ENCODE measurements at regions not wholly inside any gene's neighbourhood (a gene's known extent, or its start where the extent isn't known, plus 50 kb on each side); places are given as distances from the start of the nearest gene placed in this dataset.

GRCh38 chr17:55668312-55668920 is 54.2 kb downstream of the TMEM100 start:
- no peak for DNase-seq
- no peaks in the 10 kb centered on the region for H3K27me3 ChIP-seq (ENCODE audit: control insufficient read depth, insufficient read depth, low read length)

GRCh38 chr17:55666806-55667205 is 55.9 kb downstream of the TMEM100 start:
- Histone ChIP-seq H3K36me3 (replicated peaks; ENCODE audit: control insufficient read depth, insufficient read depth, low read length) (no peaks in the 10 kb centered on the region), H3K27me3 (ENCODE audit: control insufficient read depth, insufficient read depth, low read length) (no peaks in the 10 kb centered on the region), H3K4me3 (ENCODE audit: insufficient read depth, low read depth, low read length) (no peak overlapping the region)
- no peak for DNase-seq

More at GRCh38 chr17:55668312-55668920, 54.2 kb downstream of the TMEM100 start:
- Histone ChIP-seq H3K36me3 (replicated peaks; ENCODE audit: control insufficient read depth, insufficient read depth, low read length) (no peaks in the 10 kb centered on the region), H3K4me3 (ENCODE audit: insufficient read depth, low read depth, low read length) (no peak overlapping the region)

GRCh38 chr17:55664287-55664686 is 58.4 kb downstream of the TMEM100 start:
- no peak for DNase-seq
- no peaks in the 10 kb centered on the region for H3K27me3 ChIP-seq (ENCODE audit: control insufficient read depth, insufficient read depth, low read length)
- no peaks in the 10 kb centered on the region for H3K36me3 ChIP-seq (replicated peaks; ENCODE audit: control insufficient read depth, insufficient read depth, low read length)
- no peak overlapping the region for H3K4me3 ChIP-seq (ENCODE audit: insufficient read depth, low read depth, low read length)

- no peak overlapping the region for H3K4me3 ChIP-seq (ENCODE audit: insufficient read depth, low read depth, low read length)
- DNase-seq, result no peak
- H3K36me3 ChIP-seq (replicated peaks; ENCODE audit: control insufficient read depth, insufficient read depth, low read length), result no peaks in the 10 kb centered on the region
- H3K27me3 ChIP-seq (ENCODE audit: control insufficient read depth, insufficient read depth, low read length), result no peaks in the 10 kb centered on the region
Measured at GRCh38 chr17:55663400-55663799, 59.3 kb downstream of the TMEM100 start.

GRCh38 chr17:55661963-55662834 is 60.5 kb downstream of the TMEM100 start:
- no peak overlapping the region for H3K4me3 ChIP-seq (ENCODE audit: insufficient read depth, low read depth, low read length)

GRCh38 chr17:55661256-55661758 is 61.4 kb downstream of the TMEM100 start:
- DNase-seq, result no peak
- Histone ChIP-seq H3K36me3 (replicated peaks; ENCODE audit: control insufficient read depth, insufficient read depth, low read length) (no peaks in the 10 kb centered on the region), H3K27me3 (ENCODE audit: control insufficient read depth, insufficient read depth, low read length) (no peaks in the 10 kb centered on the region)

More at GRCh38 chr17:55661963-55662834, 60.5 kb downstream of the TMEM100 start:
- DNase-seq, result no peak
- Histone ChIP-seq H3K27me3 (ENCODE audit: control insufficient read depth, insufficient read depth, low read length) (no peaks in the 10 kb centered on the region), H3K36me3 (replicated peaks; ENCODE audit: control insufficient read depth, insufficient read depth, low read length) (no peaks in the 10 kb centered on the region)

GRCh38 chr17:55660178-55660886 is 62.3 kb downstream of the TMEM100 start:
- Histone ChIP-seq H3K4me3 (ENCODE audit: insufficient read depth, low read depth, low read length) (no peak overlapping the region), H3K36me3 (replicated peaks; ENCODE audit: control insufficient read depth, insufficient read depth, low read length) (no peaks in the 10 kb centered on the region), H3K27me3 (ENCODE audit: control insufficient read depth, insufficient read depth, low read length) (no peaks in the 10 kb centered on the region)
- DNase-seq, result no peak

More at GRCh38 chr17:55661256-55661758, 61.4 kb downstream of the TMEM100 start:
- no peak overlapping the region for H3K4me3 ChIP-seq (ENCODE audit: insufficient read depth, low read depth, low read length)

GRCh38 chr17:55659661-55660060 is 63.0 kb downstream of the TMEM100 start:
- H3K36me3 ChIP-seq (replicated peaks; ENCODE audit: control insufficient read depth, insufficient read depth, low read length), result no peaks in the 10 kb centered on the region
- no peaks in the 10 kb centered on the region for H3K27me3 ChIP-seq (ENCODE audit: control insufficient read depth, insufficient read depth, low read length)
- DNase-seq, result no peak
- no peak overlapping the region for H3K4me3 ChIP-seq (ENCODE audit: insufficient read depth, low read depth, low read length)

GRCh38 chr17:55655777-55656176 is 66.9 kb downstream of the TMEM100 start:
- DNase-seq, result no peak
- no peaks in the 10 kb centered on the region for H3K27me3 ChIP-seq (ENCODE audit: control insufficient read depth, insufficient read depth, low read length)

GRCh38 chr17:55654821-55655220 is 67.8 kb downstream of the TMEM100 start:
- no peaks in the 10 kb centered on the region for H3K27me3 ChIP-seq (ENCODE audit: control insufficient read depth, insufficient read depth, low read length)
- no peak for DNase-seq
- no peak overlapping the region for H3K4me3 ChIP-seq (ENCODE audit: insufficient read depth, low read depth, low read length)
- H3K36me3 ChIP-seq (replicated peaks; ENCODE audit: control insufficient read depth, insufficient read depth, low read length), result no peaks in the 10 kb centered on the region

More at GRCh38 chr17:55655777-55656176, 66.9 kb downstream of the TMEM100 start:
- H3K4me3 ChIP-seq (ENCODE audit: insufficient read depth, low read depth, low read length), result no peak overlapping the region
- no peaks in the 10 kb centered on the region for H3K36me3 ChIP-seq (replicated peaks; ENCODE audit: control insufficient read depth, insufficient read depth, low read length)

- Histone ChIP-seq H3K4me3 (ENCODE audit: insufficient read depth, low read depth, low read length) (no peak overlapping the region), H3K36me3 (replicated peaks; ENCODE audit: control insufficient read depth, insufficient read depth, low read length) (no peaks in the 10 kb centered on the region), H3K27me3 (ENCODE audit: control insufficient read depth, insufficient read depth, low read length) (no peaks in the 10 kb centered on the region)
- no peak for DNase-seq
Measured at GRCh38 chr17:55654022-55654421, 68.6 kb downstream of the TMEM100 start.

GRCh38 chr17:55652825-55653224 is 69.8 kb downstream of the TMEM100 start:
- Histone ChIP-seq H3K4me3 (ENCODE audit: insufficient read depth, low read depth, low read length) (no peak overlapping the region), H3K36me3 (replicated peaks; ENCODE audit: control insufficient read depth, insufficient read depth, low read length) (no peaks in the 10 kb centered on the region), H3K27me3 (ENCODE audit: control insufficient read depth, insufficient read depth, low read length) (no peaks in the 10 kb centered on the region)
- no peak for DNase-seq

GRCh38 chr17:55652114-55652823 is 70.4 kb downstream of the TMEM100 start:
- DNase-seq, result no peak
- no peak overlapping the region for H3K4me3 ChIP-seq (ENCODE audit: insufficient read depth, low read depth, low read length)

GRCh38 chr17:55649957-55650597 is 72.6 kb downstream of the TMEM100 start:
- Histone ChIP-seq H3K4me3 (ENCODE audit: insufficient read depth, low read depth, low read length) (no peak overlapping the region), H3K27me3 (ENCODE audit: control insufficient read depth, insufficient read depth, low read length) (no peaks in the 10 kb centered on the region), H3K36me3 (replicated peaks; ENCODE audit: control insufficient read depth, insufficient read depth, low read length) (no peaks in the 10 kb centered on the region)
- DNase-seq, result no peak

More at GRCh38 chr17:55652114-55652823, 70.4 kb downstream of the TMEM100 start:
- Histone ChIP-seq H3K27me3 (ENCODE audit: control insufficient read depth, insufficient read depth, low read length) (no peaks in the 10 kb centered on the region), H3K36me3 (replicated peaks; ENCODE audit: control insufficient read depth, insufficient read depth, low read length) (no peaks in the 10 kb centered on the region)
